H4 (cell line): ENCODE measurements at regions not wholly inside any gene's neighbourhood (a gene's known extent, or its start where the extent isn't known, plus 50 kb on each side); places are given as distances from the start of the nearest gene placed in this dataset.
A peak's percentile ranks its signal among the peaks of the same experiment; 100 is the strongest.

Experiments
- DNase-seq: peaks from one replicate; pipeline ENCODE4 v3.0.0-alpha.2; 2015; ENCODE audit warnings: low spot score

GRCh38 chr17:77458202-77459017 lies 317.6 kb downstream of the SEC14L1 start:
- DNase-seq, result no peak

GRCh38 chr17:77459018-77459755 lies 318.4 kb downstream of the SEC14L1 start:
- no peak for DNase-seq

- DNase-seq, result no peak
Measured at GRCh38 chr17:77460514-77461046, 319.8 kb downstream of the SEC14L1 start.

GRCh38 chr17:77461277-77462057 lies 320.7 kb downstream of the SEC14L1 start:
- DNase-seq, result no peak

GRCh38 chr17:77462090-77462489 lies 321.3 kb downstream of the SEC14L1 start:
- DNase-seq, result no peak

GRCh38 chr17:77462553-77463497 lies 322.1 kb downstream of the SEC14L1 start:
- DNase-seq, result no peak

- DNase-seq, result no peak
Measured at GRCh38 chr17:77464988-77465357, 324.2 kb downstream of the SEC14L1 start.

- peak; percentile 52 for DNase-seq
Measured at GRCh38 chr17:77465358-77466041, 324.7 kb downstream of the SEC14L1 start.

- DNase-seq, result no peak
Measured at GRCh38 chr17:77466140-77466539, 325.4 kb downstream of the SEC14L1 start.

GRCh38 chr17:77466596-77467223 lies 325.9 kb downstream of the SEC14L1 start:
- DNase-seq, result no peak

GRCh38 chr17:77467521-77467920 lies 326.8 kb downstream of the SEC14L1 start:
- no peak for DNase-seq

- DNase-seq, result no peak
Measured at GRCh38 chr17:77468897-77469296, 328.1 kb downstream of the SEC14L1 start.

GRCh38 chr17:77470330-77470786 lies 329.6 kb downstream of the SEC14L1 start:
- DNase-seq, result no peak

GRCh38 chr17:77470800-77471733 lies 330.3 kb downstream of the SEC14L1 start:
- DNase-seq, result no peak

- peak; percentile 47 for DNase-seq
Measured at GRCh38 chr17:77471984-77472461, 331.3 kb downstream of the SEC14L1 start.

GRCh38 chr17:77472468-77473310 lies 331.9 kb downstream of the SEC14L1 start:
- no peak for DNase-seq

GRCh38 chr17:77473615-77474226 lies 333.0 kb downstream of the SEC14L1 start:
- no peak for DNase-seq
